ENCODE measurements at regions not wholly inside any gene's neighbourhood (a gene's known extent, or its start where the extent isn't known, plus 50 kb on each side); places are given as distances from the start of the nearest gene placed in this dataset.
A peak's percentile ranks its signal among the peaks of the same experiment; 100 is the strongest.

GRCh38 chr7:112395411-112395810 lies 54.8 kb upstream of the IFRD1 start:
- DNase-seq (ENCODE audit: low spot score) = no peak

- DNase-seq (ENCODE audit: low spot score) = no peak
These were observed 54.4 kb upstream of the IFRD1 start for GRCh38 chr7:112395893-112396292.

- peak; percentile 20 for DNase-seq (ENCODE audit: low spot score)
These were observed 51.7 kb upstream of the IFRD1 start for GRCh38 chr7:112398534-112398933.

GRCh38 chr7:112399501-112399900 lies 50.8 kb upstream of the IFRD1 start:
- no peak for DNase-seq (ENCODE audit: low spot score)

- no peak for DNase-seq (ENCODE audit: low spot score)
These were observed 50.1 kb upstream of the IFRD1 start for GRCh38 chr7:112400141-112400540.
